GM12878 (cell line): ENCODE measurements at regions not wholly inside any gene's neighbourhood (a gene's known extent, or its start where the extent isn't known, plus 50 kb on each side); places are given as distances from the start of the nearest gene placed in this dataset.
"Not testable (repeated sequence)": the region's sequence is repeated elsewhere in the genome, so short reads cannot be mapped to it uniquely, and the experiment has no call there.

Source experiments
- CHD2 ChIP-seq: IDR thresholded peaks from 2 replicates; pipeline ENCODE4 v1.6.1; 2011; ENCODE audit warnings: low read depth, low read length, improper control_type of control experiment, borderline replicate concordance
- NFYB ChIP-seq: IDR thresholded peaks from 2 replicates; pipeline ENCODE4 v1.6.1; 2011; ENCODE audit warnings: low read depth, mild to moderate bottlenecking, low read length, improper control_type of control experiment, moderate library complexity; ENCODE audit not compliant: insufficient read depth
- SP1 ChIP-seq: IDR thresholded peaks from one replicate; pipeline ENCODE4 v1.6.1; 2011; ENCODE audit warnings: low read depth, low read length
- TF ChIP-seq, protein P1 (sequence below): IDR thresholded peaks from 2 replicates; pipeline ENCODE4 v1.6.1; 2012; ENCODE audit warnings: low read depth, low read length, improper control_type of control experiment
- TF ChIP-seq, protein P2 (sequence below): fragments of 450-650 bp; formaldehyde crosslinking; IDR thresholded peaks from 2 replicates; pipeline ENCODE4 v1.5.0; 2022; ENCODE audit warnings: mild to moderate bottlenecking, missing genetic modification characterization

DNA sequence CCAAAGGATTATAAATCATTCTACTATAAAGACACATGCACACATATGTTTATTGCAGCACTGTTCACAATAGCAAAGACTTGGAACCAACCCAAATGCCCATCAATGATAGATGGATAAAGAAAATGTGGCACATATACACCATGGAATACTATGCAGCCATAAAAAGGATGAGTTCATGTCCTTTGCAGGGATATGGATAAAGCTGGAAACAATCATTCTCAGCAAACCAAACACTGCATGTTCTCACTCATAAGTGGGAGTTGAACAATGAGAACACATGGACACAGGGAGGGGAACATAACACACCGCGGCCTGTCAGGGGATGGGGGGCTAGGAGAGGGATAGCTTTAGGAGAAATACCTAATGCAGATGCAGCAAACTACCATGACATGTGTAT is 135.1 kb upstream of the PDE4B start:
- TF ChIP-seq NFYB, SP1, CHD2: not testable (repeated sequence)
- TF ChIP-seq, protein P1, sequence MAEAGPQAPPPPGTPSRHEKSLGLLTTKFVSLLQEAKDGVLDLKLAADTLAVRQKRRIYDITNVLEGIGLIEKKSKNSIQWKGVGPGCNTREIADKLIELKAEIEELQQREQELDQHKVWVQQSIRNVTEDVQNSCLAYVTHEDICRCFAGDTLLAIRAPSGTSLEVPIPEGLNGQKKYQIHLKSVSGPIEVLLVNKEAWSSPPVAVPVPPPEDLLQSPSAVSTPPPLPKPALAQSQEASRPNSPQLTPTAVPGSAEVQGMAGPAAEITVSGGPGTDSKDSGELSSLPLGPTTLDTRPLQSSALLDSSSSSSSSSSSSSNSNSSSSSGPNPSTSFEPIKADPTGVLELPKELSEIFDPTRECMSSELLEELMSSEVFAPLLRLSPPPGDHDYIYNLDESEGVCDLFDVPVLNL = not testable (repeated sequence)
- TF ChIP-seq, protein P2, sequence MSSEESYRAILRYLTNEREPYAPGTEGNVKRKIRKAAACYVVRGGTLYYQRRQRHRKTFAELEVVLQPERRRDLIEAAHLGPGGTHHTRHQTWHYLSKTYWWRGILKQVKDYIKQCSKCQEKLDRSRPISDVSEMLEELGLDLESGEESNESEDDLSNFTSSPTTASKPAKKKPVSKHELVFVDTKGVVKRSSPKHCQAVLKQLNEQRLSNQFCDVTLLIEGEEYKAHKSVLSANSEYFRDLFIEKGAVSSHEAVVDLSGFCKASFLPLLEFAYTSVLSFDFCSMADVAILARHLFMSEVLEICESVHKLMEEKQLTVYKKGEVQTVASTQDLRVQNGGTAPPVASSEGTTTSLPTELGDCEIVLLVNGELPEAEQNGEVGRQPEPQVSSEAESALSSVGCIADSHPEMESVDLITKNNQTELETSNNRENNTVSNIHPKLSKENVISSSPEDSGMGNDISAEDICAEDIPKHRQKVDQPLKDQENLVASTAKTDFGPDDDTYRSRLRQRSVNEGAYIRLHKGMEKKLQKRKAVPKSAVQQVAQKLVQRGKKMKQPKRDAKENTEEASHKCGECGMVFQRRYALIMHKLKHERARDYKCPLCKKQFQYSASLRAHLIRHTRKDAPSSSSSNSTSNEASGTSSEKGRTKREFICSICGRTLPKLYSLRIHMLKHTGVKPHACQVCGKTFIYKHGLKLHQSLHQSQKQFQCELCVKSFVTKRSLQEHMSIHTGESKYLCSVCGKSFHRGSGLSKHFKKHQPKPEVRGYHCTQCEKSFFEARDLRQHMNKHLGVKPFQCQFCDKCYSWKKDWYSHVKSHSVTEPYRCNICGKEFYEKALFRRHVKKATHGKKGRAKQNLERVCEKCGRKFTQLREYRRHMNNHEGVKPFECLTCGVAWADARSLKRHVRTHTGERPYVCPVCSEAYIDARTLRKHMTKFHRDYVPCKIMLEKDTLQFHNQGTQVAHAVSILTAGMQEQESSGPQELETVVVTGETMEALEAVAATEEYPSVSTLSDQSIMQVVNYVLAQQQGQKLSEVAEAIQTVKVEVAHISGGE (CRISPR knock-in tag) = not testable (repeated sequence)
